Left renal cortex interstitium (tissue), 4 donors: ENCODE measurements at regions not wholly inside any gene's neighbourhood (a gene's known extent, or its start where the extent isn't known, plus 50 kb on each side); places are given as distances from the start of the nearest gene placed in this dataset.

Experiments used
- DNase-seq, 4 donors: peaks; one replicate each; pipeline ENCODE4 v3.0.0-alpha.2; 2013; ENCODE audit warnings: low read depth in 4 of 4, low spot score in 2 of 4, missing footprints in 1 of 4

DNA sequence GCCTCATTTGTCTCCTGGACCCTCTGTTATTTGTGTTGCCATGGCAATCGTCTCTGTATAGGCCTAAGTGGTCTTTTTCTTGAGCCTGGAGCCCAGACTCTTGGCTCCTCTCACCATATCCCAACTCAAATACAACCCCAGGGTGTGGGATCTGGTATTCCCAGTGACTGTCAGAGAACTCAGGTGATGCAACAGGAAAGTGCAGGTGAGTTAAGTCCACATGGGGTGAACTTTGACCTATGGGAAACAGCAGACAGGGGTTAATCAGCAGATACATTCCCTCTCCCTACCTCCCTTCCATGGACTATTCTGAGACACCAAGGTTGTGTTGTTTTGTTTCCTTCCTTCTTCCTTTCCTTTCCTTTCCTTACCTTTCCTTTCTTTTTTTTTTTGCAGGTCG lies 130.9 kb upstream of the RPS6KA3 start:
- no peak for DNase-seq

DNA sequence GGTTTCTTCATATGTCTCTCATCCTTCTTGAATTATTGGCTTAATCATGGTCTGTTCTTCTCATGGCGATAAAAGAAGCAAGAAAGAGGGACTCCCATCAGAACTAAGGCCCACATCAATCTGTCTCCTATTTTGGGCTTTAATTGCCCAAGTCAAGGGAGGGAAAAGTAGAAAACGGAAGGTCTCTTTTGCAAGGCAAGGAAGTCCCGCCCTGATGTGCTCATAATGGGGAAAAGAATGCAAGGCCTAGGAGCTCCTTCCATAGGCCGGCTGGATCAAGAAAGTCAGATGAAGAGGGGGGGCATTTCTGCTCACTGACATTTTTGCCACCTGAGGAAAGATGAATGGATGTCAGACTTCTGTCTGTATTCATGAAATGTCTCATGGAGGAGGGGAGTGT lies 127.7 kb upstream of the RPS6KA3 start:
- no peak for DNase-seq

DNA sequence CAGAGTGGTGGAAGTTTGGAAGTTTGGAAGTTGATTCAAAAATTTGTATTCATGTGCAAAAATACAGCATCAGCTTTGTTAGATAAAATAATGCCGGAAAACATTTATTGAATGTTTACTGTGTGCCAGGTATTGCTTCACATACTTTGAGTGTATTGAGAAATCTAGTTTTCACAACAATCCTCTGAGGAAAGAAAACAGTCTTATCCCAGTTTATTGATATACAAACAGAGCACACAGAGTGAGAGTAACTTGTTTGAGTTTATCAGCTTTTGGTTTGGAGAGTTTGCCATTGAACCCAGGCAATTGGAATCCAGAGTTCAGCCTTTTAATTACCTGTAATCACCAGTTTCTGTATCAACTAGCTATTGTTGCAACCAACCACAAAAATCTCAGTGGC lies 127.2 kb upstream of the RPS6KA3 start:
- no peak for DNase-seq

DNA sequence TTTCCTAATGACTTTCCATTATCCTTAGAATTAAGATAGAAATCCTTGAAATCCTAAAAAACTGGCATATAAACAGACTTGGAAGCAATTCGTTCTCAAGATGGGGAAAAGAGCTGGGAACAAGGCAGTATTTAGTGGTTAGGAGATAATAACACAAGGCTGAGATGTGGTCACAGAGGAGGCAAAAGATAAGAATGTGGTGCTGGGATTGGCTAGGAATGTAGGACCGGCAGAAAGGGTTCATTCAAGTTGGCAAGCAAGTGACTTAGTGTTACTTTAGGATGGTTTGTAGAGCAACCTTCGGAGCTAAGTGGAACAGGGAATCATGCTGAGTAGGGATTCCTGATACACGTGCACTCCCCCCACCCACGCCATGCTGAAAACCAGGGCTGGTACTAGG lies 121.9 kb upstream of the RPS6KA3 start:
- DNase-seq: no peak

DNA sequence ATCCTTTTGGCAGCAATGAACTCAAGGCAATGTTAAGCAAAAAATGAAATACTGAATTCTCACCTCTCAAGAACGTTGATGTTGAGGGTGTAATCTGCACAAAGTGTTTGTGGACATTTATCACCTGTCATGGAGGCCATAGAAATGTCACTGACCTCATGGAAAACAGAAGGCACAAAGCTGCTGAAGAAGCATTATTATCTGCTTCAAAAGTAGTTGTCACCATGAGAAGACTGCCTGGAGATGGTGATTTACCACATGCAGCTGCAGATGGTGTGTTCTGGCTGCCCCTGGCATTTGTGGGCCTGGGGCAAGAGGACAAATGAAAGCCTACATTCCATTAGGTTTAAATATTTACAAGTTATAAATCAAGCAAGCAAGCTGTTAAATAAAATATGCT lies 116.8 kb upstream of the RPS6KA3 start:
- DNase-seq: no peak

DNA sequence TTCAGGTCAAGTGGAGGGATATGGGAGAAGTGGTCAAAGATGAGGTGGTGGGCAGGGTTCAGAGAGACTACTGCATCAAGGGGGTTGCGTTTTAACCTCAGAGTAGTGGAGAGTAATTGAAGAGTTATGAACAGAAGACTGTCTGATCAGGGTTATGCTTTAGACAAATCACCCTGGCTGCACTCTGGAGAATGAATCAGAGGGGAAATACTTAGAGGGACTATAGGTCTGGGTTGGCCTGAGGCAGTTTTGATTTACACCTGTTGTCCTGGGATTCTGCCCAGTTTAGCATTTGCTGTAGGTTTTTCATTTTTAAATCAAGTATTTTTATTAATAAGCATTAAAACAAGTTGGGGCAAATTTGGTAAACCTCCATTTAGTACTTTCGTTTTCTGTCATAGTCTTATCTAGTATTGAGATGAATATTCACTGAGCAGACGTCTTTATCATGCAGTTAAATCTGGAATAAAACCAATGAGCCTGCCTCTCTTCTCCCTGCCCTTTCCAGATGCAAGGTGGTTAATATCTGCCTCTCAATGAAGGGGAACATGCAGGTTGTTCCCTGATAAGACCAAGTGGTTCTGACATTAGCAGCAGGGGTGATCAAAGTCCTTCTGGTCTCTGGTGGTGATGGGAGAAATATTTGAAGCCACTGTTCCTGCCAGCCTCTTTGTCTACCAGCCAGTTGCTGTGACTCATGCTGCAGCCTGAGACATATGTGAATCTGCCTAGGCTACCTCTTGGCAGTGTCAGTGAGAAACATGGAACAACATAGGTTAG lies 116.0 kb upstream of the RPS6KA3 start:
- no peak for DNase-seq

DNA sequence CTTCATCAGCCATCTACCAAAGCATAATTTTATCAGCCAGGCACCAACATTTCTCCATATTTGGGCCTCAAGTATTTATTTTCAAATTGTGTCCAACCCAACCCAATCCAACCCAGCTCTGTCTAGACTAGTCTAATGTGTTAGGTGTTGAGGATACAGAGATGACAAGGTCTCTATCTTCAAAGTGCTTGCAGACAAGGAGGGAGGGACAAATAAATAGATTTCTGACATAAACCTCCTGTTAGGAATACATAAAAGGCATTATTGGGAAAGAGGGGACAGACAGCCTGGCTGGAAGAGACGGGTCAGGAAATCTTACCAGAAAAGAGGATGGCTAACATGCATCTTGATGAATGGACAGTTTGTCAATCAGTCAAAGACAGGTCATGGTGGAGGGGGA lies 115.4 kb upstream of the RPS6KA3 start:
- no peak for DNase-seq

DNA sequence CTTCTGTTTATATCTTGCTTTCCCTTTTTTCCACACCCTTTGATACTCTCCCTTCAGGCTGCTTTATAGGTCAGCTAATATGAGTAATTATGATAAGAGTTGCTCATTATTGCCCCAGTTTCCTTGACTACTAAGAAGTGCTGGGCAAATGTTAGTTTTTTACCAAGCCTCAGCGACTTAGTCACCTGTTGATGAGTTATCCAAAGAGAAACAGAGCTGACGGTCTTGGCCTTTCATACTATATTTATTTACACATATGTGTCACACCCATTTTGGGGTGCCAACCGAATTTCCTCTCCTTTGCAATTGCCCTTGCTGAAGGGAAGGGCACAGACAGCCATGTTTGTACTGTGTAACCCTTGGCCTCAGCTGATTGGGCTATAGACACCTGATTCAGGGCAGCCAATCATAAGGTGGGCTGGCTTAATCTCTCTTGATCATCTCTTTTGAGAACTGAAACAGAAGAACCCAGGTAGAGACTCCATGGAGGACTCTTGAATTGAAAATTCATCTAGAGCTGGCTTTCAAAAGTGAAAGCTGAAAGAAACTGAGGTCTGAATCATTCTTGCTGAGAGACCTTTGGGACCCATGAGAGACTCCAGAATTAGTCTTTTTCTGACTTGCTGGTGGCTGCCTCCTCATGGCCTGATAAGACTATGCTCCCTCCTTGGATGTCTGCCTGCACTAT lies 111.7 kb upstream of the RPS6KA3 start:
- no peak for DNase-seq

DNA sequence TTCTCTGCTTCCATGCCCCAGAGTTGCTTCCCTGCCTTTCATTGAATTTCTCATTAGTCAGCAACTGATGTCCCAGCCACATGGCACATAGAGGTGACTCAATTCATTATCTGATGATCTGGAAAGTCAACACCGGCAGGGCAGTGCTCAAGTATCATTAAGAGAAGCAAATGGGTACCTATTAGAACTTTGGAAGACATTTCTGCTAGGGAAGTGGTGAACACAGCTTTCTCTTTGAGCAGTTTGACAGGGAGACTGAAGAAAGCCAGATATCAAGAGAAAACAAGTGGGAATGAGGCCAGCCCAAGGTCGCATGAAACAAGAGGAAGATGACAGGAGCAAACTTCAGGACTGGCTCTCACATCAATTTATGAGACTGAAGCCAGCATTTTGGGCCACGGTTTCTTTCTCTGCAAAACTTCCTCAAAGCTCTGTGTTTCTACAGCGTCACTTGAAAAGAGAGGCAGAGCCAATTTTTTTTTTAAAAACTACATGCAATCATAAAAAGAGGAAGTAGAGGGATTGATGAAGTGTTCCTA lies 108.3 kb upstream of the RPS6KA3 start:
- DNase-seq: no peak

DNA sequence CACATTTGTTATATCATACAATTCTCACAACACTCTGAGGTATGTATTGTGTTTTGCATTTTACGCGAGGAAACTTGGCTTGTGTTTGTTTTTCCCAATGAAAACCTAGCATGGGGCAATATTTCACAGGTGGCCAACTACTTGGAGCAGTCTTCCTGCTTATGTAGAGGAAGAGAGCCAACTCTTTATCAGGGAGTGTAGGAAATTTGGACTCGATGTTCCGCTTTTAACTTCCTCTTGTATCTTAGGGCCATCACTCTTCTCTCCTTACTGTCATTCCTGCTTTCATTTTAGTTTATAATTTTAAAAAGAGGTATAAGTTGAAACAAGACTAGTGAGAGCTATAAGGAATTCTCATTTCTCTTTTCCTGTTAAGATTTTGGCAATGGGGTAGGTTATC lies 107.7 kb upstream of the RPS6KA3 start:
- no peak for DNase-seq

DNA sequence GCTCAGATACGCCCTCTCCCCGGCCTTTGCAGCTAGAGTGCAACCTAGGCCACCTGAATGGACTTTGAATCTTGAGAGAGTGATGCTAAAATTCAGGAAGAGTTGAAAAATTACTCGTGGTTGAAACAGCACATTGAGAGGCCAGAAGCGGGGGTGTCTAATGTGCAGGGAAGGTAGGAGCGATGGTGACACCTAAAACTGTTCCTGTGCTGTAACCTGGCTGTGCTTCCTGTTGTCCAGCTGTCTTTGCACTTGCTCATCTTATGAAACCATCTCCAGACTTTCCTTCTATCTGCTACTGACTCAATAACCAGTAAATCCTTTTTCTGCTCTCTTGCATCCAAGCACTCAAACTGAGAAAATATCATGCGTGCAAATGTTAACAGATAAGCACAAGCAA lies 106.4 kb upstream of the RPS6KA3 start:
- DNase-seq: no peak

DNA sequence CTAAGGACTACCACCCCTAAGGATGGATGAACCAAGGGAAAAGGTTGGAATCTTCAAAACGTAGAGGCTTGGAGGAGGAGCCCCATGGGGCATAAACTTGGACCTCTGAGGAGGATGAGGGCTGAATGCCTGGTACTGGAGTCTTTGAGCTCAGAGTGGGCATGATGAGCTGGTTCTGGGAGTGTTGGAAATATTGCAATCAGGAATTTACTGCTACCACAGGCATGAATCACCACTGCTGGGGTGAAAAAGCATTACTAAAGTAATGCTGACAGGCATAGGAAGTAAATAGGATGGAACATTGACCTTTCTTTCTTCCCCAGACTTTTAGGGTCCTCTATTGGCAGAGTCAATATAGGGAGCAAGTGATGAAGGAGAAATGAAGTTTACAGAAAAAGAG lies 105.8 kb upstream of the RPS6KA3 start:
- DNase-seq: no peak

DNA sequence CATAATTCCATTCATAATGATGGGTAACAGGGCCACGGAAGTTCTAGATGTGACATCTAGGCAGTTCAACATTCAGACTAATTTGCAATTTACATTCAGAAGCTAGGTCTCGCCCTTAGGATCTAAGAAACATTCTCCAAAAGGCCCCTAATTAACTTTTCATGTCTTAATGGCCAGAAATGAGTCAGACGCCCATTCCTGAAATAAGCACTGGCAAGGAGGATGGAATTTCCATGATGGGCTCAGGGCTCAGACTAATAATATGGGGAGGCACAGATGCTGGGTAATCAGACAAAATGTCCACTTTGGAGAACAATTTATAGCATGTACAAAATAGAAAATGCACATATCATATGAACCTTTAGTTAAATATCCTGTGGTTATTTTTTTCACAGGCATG lies 102.8 kb upstream of the RPS6KA3 start:
- DNase-seq: no peak

DNA sequence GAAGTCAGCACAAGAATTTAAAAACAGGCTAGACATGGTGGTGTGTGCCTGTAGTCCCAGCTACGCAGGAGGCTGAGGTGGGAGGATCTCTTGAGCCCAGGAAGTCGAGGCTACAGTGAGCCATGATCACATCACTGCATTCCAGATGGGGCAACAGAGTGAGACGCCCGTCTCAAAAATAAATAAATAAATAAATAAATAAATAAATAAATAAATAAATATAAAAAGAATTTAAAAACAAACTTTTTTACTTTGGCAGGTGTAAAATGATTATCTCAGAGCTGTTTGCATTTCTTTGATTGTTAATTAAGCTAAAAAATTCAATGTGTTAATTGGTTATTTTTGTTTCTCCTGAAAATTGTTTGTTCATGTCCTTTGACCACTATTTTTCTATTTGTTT lies 97.5 kb upstream of the RPS6KA3 start:
- DNase-seq: no peak

DNA sequence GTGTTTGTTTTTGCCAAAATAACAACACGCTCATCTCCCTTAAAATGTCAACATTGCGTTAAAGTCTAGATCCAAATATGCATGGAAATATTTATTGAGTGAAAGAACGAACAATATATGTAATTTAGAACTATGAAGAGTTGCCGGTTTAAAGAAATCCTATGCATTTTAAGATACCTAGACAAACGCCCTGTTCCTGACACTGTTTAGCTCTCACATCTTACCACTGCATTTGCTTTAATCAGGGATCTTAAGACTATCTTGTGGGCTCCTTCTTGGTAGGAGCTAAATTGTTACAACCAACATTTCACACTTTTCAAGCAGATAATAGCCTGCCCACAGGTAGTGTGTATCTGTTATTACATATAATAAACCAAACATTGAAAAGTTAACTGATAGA lies 96.6 kb upstream of the RPS6KA3 start:
- DNase-seq: no peak

DNA sequence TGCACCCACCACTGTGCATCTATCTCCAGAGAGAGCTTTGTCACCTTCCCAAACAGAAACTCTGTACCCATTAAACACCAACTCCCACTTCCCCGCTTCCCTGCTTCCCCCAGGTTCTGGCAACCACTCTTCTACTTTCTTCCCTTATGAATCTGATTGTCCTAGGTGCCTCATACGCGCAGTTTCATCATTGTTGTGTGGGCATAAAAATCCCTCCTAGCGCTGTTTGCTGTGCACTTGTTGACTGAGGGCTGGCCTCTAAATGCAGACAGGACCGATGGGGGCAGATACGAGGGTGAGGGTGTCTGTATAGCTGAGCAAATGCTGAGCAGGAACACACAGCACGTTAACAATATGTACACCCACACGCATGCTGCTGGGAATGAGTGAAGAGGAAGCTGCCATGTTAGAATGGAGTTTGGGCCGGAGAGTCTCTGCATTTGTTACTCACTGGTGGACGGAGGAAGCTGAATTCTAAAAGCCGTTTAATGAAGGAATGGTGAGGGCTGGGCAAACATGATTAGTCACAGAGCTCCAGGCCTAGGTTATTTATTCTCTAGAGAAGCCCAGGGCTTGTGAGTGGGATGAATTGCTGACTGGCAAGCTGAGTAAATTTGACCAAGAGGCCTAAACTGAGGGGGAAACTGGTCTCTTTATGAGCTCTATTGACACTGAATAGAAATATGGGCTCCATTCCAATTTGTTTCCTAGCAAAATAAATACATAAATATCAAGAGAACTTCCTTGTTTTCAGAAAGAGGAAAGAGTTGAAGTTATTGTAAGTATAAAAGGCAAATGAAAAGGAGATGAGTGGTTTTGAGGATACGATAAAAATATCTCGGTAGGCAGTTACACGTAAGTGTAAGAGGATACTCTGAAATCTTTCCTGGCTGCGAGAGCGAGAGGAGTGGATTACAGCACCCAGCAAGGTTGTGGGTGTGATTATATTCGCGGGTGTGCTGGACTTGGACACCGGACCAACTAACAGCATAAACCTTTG lies 95.9 kb upstream of the RPS6KA3 start:
- no peak for DNase-seq

DNA sequence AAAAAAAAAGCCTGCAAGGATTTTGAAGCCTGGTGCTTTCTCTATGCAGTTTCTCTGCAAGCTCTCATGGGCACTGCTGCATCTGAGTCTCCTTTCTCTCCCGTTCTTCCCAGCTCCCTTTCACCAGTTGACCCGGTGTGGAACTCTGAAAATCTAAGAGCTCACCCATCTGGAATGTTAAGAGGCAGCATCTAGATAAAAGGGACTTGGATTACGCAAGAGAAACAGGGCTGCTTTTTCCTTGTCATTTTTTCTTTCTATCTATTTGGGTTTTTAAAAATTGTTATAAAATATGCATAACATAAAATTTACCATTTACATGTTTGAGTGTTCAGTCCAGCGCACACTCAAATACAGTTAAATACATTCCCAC lies 95.2 kb upstream of the RPS6KA3 start:
- no peak for DNase-seq

DNA sequence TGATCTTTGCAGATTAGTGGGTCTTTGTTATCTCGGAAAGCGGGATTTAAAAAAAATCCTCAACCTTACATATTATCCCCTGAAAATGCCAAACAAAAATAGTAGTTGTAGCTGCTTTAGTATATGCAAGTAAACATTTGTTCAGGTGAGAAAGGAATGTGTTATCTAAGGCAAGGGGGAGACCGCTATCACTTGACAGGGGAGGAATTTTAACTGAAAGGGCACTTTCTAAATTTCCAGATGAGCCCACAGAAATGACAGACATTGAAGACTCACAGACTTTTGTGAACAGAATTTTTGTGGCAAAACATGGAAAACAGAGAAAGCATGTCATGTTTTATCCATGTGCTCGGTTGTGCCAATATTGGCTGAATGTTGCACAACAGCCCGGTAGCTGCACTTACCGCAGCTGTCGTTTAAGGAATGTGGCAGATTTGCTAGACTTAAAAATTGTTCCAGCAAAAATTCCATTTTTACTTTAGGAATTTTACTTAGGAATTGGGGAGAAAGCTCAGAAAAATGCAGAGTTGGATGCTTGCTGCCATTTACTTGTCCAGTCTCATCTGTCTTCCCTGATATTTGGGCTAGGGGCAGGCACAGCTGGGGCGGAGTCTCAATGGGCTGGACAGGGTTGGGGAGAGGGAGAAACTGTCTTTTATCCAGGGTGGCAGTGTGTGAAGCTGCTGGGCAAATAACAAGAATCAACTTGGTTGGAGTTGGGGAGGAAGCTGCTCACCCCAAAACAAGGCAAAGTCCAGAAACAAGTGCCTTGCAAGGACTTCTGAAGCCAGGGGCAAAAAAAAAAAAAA lies 94.6 kb upstream of the RPS6KA3 start:
- no peak for DNase-seq

DNA sequence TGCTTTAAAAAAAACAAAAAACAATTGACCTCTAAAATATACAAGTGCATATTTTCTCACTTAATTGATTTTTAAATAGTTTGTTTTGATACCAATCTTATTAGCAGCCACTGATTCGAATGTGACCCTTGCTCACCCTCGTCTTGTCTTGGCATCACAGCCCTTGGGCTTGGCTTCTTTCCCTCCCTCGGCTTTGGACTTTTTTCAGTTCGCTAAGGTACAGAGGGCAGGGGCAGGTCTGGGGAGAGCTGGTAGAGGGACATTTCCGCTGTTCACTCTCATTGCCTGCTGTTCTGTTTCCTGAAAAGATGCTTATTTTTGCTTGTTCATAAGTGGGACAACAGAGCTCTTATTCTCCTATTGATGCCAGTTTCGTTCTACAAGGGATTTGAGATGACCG lies 88.5 kb upstream of the RPS6KA3 start:
- no peak for DNase-seq

DNA sequence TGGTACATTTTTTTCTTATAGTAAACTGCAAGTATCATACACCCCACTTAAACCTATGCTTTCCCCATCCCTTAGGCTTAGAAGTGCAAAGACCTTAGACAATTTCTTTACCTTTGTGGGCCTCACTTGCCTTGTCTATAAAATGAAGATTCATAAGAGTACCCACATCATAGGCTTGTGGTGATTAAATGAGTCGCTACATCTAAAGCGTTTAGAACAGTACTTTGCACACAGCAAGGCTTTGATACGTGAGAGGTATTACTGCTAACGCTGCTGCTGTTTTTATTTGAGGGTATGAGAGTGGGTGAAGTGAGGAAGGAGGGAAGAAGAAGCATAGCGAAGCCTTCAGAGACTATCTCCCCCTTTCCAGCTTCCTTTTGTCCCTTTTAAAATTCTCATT lies 87.8 kb upstream of the RPS6KA3 start:
- no peak for DNase-seq
